Ishikawa (cell line): ENCODE measurements at regions not wholly inside any gene's neighbourhood (a gene's known extent, or its start where the extent isn't known, plus 50 kb on each side); places are given as distances from the start of the nearest gene placed in this dataset.

Experiments
- CEBPB ChIP-seq: IDR thresholded peaks from 2 replicates; pipeline ENCODE4 v1.6.1; 2012
- CREB1 ChIP-seq: IDR thresholded peaks from 2 replicates; pipeline ENCODE4 v1.6.1; 2012; ENCODE audit warnings: low read depth
- EGR1 ChIP-seq: IDR thresholded peaks from 2 replicates; pipeline ENCODE4 v1.6.1; 2012
- EP300 ChIP-seq: IDR thresholded peaks from 2 replicates; pipeline ENCODE4 v1.6.1; 2012; ENCODE audit warnings: borderline replicate concordance
- FOXM1 ChIP-seq: IDR thresholded peaks from 2 replicates; pipeline ENCODE4 v1.6.1; 2012; ENCODE audit warnings: low read depth, borderline replicate concordance
- MAX ChIP-seq: IDR thresholded peaks from 2 replicates; pipeline ENCODE4 v1.6.1; 2012
- NFIC ChIP-seq: IDR thresholded peaks from 2 replicates; pipeline ENCODE4 v1.6.1; 2012
- RAD21 ChIP-seq: IDR thresholded peaks from 2 replicates; pipeline ENCODE4 v1.6.1; 2012; ENCODE audit warnings: low read depth
- REST ChIP-seq: IDR thresholded peaks from 2 replicates; pipeline ENCODE4 v1.6.1; 2012; ENCODE audit warnings: low read depth, mild to moderate bottlenecking
- TAF1 ChIP-seq: IDR thresholded peaks from 2 replicates; pipeline ENCODE4 v1.6.1; 2012; ENCODE audit warnings: low read depth, mild to moderate bottlenecking
- TCF12 ChIP-seq: IDR thresholded peaks from 2 replicates; pipeline ENCODE4 v1.6.1; 2012; ENCODE audit warnings: low read depth
- TEAD4 ChIP-seq: IDR thresholded peaks from 2 replicates; pipeline ENCODE4 v1.6.1; 2012
- USF1 ChIP-seq: IDR thresholded peaks from 2 replicates; pipeline ENCODE4 v1.6.1; 2012
- YY1 ChIP-seq: IDR thresholded peaks from 2 replicates; pipeline ENCODE4 v1.6.1; 2012; ENCODE audit warnings: low read depth
- ZBTB7A ChIP-seq: IDR thresholded peaks from 2 replicates; pipeline ENCODE4 v1.6.1; 2012; ENCODE audit warnings: low read depth

GRCh38 chr5:129395247-129395646, 64.9 kb upstream of the ADAMTS19 start:
- TF ChIP-seq MAX (no peak), ZBTB7A (no peak), FOXM1 (no peak), EGR1 (no peak)

- TF ChIP-seq MAX (no peak), ZBTB7A (no peak), NFIC (no peak), REST (no peak), YY1 (no peak), USF1 (no peak), EP300 (no peak), TEAD4 (no peak), TAF1 (no peak), RAD21 (no peak), EGR1 (no peak), CREB1 (no peak), FOXM1 (no peak), TCF12 (no peak), CEBPB (no peak)
Observed at GRCh38 chr5:129398026-129398678, 61.9 kb upstream of the ADAMTS19 start.

- TF ChIP-seq EP300 (no peak), CREB1 (no peak), CEBPB (no peak), FOXM1 (no peak), NFIC (no peak), TEAD4 (no peak), REST (no peak), TAF1 (no peak), RAD21 (no peak), EGR1 (no peak), ZBTB7A (no peak), USF1 (no peak), YY1 (no peak), TCF12 (no peak), MAX (no peak)
Observed at GRCh38 chr5:129399069-129399468, 61.0 kb upstream of the ADAMTS19 start.

GRCh38 chr5:129400395-129400983, 59.6 kb upstream of the ADAMTS19 start:
- no peak for TF ChIP-seq NFIC
- no peak for TF ChIP-seq CREB1
- TF ChIP-seq MAX = no peak
- TF ChIP-seq RAD21 = 0 out of 2 replicates have a peak, but pooled peaks have one; percentile 9

GRCh38 chr5:129405222-129405621, 54.9 kb upstream of the ADAMTS19 start:
- TF ChIP-seq MAX (no peak), REST (no peak), USF1 (no peak), CEBPB (no peak), CREB1 (no peak), TCF12 (no peak), EP300 (no peak), FOXM1 (no peak)
